ENCODE measurements at regions not wholly inside any gene's neighbourhood (a gene's known extent, or its start where the extent isn't known, plus 50 kb on each side); places are given as distances from the start of the nearest gene placed in this dataset.
"Not testable (repeated sequence)": the region's sequence is repeated elsewhere in the genome, so short reads cannot be mapped to it uniquely, and the experiment has no call there.

- not testable (repeated sequence) for TF ChIP-seq CTCF (IDR thresholded peaks at IDR 0.05); POLR2AphosphoS5 (IDR thresholded peaks at IDR 0.05); POLR2A (IDR thresholded peaks at IDR 0.05; ENCODE audit: low read depth); EP300 (IDR thresholded peaks at IDR 0.05)
These were observed 74.9 kb upstream of the LIFR start for GRCh38 chr5:38631376-38631775.

Data from esophagus muscularis mucosa (tissue), 4 donors.